Right forelimb (tissue), 1 donor: ENCODE measurements at regions not wholly inside any gene's neighbourhood (a gene's known extent, or its start where the extent isn't known, plus 50 kb on each side); places are given as distances from the start of the nearest gene placed in this dataset.

Experiments used
- DNase-seq: peaks from one replicate; pipeline ENCODE4 v3.0.0-alpha.2; 2018

- no peak for DNase-seq
These were observed 615.7 kb downstream of the EPHA4 start for GRCh38 chr2:220956429-220956828.

GRCh38 chr2:220959391-220959802 lies 612.7 kb downstream of the EPHA4 start:
- peak; percentile 53 for DNase-seq

GRCh38 chr2:220961143-220961860 lies 610.8 kb downstream of the EPHA4 start:
- no peak for DNase-seq

GRCh38 chr2:220962556-220962955 lies 609.5 kb downstream of the EPHA4 start:
- no peak for DNase-seq

- DNase-seq: no peak
These were observed 609.0 kb downstream of the EPHA4 start for GRCh38 chr2:220963076-220963475.

- no peak for DNase-seq
These were observed 608.2 kb downstream of the EPHA4 start for GRCh38 chr2:220963930-220964329.

GRCh38 chr2:220966636-220967035 lies 605.5 kb downstream of the EPHA4 start:
- no peak for DNase-seq

GRCh38 chr2:220969348-220969747 lies 602.8 kb downstream of the EPHA4 start:
- DNase-seq: no peak

GRCh38 chr2:220980966-220981675 lies 591.0 kb downstream of the EPHA4 start:
- no peak for DNase-seq

GRCh38 chr2:220981926-220982325 lies 590.2 kb downstream of the EPHA4 start:
- DNase-seq: no peak

GRCh38 chr2:220985561-220985960 lies 586.5 kb downstream of the EPHA4 start:
- no peak for DNase-seq

- DNase-seq: no peak
These were observed 584.3 kb downstream of the EPHA4 start for GRCh38 chr2:220987839-220988238.

- DNase-seq: no peak
These were observed 580.1 kb downstream of the EPHA4 start for GRCh38 chr2:220991972-220992371.

GRCh38 chr2:220994846-220995245 lies 577.3 kb downstream of the EPHA4 start:
- no peak for DNase-seq

- DNase-seq: no peak
These were observed 576.5 kb downstream of the EPHA4 start for GRCh38 chr2:220995581-220995980.

- no peak for DNase-seq
These were observed 573.9 kb downstream of the EPHA4 start for GRCh38 chr2:220998156-220998555.

- DNase-seq: no peak
These were observed 572.7 kb downstream of the EPHA4 start for GRCh38 chr2:220999356-220999755.

- DNase-seq: no peak
These were observed 570.7 kb downstream of the EPHA4 start for GRCh38 chr2:221001381-221001801.

- no peak for DNase-seq
These were observed 569.9 kb downstream of the EPHA4 start for GRCh38 chr2:221002101-221002685.

- DNase-seq: no peak
These were observed 566.8 kb downstream of the EPHA4 start for GRCh38 chr2:221005338-221005737.

- no peak for DNase-seq
These were observed 566.0 kb downstream of the EPHA4 start for GRCh38 chr2:221006084-221006483.

- DNase-seq: no peak
These were observed 555.6 kb downstream of the EPHA4 start for GRCh38 chr2:221016551-221016950.

GRCh38 chr2:221018262-221018661 lies 553.8 kb downstream of the EPHA4 start:
- DNase-seq: no peak

- DNase-seq: no peak
These were observed 552.4 kb downstream of the EPHA4 start for GRCh38 chr2:221019668-221020067.
